Loucy (cell line): ENCODE measurements at regions not wholly inside any gene's neighbourhood (a gene's known extent, or its start where the extent isn't known, plus 50 kb on each side); places are given as distances from the start of the nearest gene placed in this dataset.

ENCODE experiments used
- CTCF ChIP-seq: fragments of 200-600 bp; sonication (generic); conservative IDR thresholded peaks from 2 replicates; pipeline ENCODE4 v1.5.1; 2014; ENCODE audit warnings: mild to moderate bottlenecking, antibody characterized with exemption, low read length
- EZH2phosphoT487 ChIP-seq: fragments of 200-600 bp; IDR thresholded peaks from 2 replicates; pipeline ENCODE4 v1.6.1; 2018; ENCODE audit warnings: antibody characterized with exemption, mild to moderate bottlenecking, moderate library complexity, borderline replicate concordance

GRCh38 chr1:199735660-199736059 is 291.9 kb upstream of the NR5A2 start:
- TF ChIP-seq CTCF (no peak), EZH2phosphoT487 (no peak)
